C4-2B (cell line): ENCODE measurements at regions not wholly inside any gene's neighbourhood (a gene's known extent, or its start where the extent isn't known, plus 50 kb on each side); places are given as distances from the start of the nearest gene placed in this dataset.

Experiments used
- H3K27ac ChIP-seq: fragments of 450-650 bp; 2 replicates; pipeline ENCODE4 v1.5.1; 2017
- ZFX ChIP-seq: fragments of 450-650 bp; IDR thresholded peaks from 2 replicates; pipeline ENCODE4 v1.6.1; 2017
- TF ChIP-seq, protein P1 (sequence below): fragments of 450-650 bp; conservative IDR thresholded peaks from 2 replicates; pipeline ENCODE4 v1.5.1; 2017; ENCODE audit warnings: mild to moderate bottlenecking

DNA sequence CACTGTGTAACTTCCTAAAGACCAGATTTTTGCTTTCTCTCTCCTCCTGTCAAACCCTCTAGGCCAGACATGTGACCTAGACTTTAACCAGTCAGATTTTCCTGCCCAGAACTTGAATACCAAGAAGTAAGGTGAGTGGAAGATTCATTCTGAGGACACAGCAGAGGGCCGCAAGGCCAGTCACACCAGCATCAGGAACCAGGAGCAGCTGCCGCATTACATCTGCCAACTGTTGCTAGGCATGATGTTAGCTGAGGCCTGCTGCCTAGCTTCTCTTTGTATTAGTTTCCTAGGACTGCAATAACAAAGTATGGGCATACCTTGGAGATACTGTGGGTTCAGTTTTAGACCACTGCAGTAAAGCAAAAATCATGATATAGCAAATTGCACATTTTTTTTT lies 101.9 kb upstream of the BMP4 start:
- no peak for TF ChIP-seq ZFX
- TF ChIP-seq, protein P1, sequence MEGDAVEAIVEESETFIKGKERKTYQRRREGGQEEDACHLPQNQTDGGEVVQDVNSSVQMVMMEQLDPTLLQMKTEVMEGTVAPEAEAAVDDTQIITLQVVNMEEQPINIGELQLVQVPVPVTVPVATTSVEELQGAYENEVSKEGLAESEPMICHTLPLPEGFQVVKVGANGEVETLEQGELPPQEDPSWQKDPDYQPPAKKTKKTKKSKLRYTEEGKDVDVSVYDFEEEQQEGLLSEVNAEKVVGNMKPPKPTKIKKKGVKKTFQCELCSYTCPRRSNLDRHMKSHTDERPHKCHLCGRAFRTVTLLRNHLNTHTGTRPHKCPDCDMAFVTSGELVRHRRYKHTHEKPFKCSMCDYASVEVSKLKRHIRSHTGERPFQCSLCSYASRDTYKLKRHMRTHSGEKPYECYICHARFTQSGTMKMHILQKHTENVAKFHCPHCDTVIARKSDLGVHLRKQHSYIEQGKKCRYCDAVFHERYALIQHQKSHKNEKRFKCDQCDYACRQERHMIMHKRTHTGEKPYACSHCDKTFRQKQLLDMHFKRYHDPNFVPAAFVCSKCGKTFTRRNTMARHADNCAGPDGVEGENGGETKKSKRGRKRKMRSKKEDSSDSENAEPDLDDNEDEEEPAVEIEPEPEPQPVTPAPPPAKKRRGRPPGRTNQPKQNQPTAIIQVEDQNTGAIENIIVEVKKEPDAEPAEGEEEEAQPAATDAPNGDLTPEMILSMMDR, result no peak
- no peak overlapping the region for H3K27ac ChIP-seq

DNA sequence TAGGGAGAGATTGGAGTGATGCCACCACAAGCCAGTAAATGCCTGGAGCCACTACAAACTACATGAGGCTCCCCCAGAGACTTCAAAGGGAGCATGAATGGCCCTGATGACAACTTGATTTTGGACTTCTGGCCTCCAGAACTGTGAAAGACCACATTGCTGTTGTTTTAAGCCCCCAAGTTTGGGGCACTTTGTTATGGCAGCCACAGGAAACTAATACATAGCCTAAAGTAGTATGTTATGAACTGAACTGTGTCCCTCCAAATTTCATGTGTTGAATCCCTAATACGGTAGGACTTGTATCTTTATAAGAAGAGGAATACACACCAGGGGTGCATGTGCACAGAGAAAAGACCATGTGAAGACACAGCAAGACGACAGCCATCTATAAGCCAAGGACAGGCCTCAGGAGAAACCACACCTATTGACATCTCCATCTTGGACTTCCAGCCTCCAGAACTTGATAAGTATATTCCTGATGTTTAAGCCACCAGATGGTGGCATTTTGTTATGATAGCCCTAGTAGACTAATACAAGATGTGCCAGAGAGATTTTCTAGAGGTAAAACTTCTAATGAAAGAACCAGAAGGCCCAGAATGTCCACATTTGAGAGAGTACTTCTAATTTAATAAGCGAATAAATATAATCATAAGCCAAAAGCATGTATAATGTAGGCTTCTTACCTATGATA lies 127.1 kb upstream of the BMP4 start:
- TF ChIP-seq, protein P1, result no peak
- TF ChIP-seq ZFX, result no peak
- no peak overlapping the region for H3K27ac ChIP-seq

DNA sequence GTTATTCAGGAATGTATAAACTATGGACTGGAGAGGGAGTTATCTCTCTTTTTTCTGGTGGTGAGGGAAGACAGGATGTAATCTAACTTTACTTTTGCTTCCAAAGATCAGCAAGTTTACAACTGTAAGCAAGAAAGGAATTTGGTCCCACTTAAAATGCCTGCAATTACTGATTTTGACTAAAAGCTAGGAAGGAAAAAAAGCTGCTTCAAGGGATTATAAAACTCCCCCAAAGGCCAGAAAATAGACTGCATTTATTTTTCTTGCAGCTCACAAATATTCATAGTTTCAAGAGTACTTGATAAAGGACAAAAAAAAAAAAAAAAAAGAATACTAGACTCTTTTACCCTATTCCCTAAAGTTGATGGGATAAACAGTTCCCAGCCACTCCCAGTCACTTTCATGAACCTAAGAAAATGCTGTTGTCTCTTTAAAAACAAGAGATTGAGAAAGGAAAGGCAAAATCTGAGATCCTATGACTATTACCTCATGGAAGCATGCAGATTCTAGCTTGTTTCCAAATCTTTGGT lies 128.7 kb upstream of the BMP4 start:
- H3K27ac ChIP-seq, result no peak overlapping the region
- no peak for TF ChIP-seq ZFX
- TF ChIP-seq, protein P1, result no peak

DNA sequence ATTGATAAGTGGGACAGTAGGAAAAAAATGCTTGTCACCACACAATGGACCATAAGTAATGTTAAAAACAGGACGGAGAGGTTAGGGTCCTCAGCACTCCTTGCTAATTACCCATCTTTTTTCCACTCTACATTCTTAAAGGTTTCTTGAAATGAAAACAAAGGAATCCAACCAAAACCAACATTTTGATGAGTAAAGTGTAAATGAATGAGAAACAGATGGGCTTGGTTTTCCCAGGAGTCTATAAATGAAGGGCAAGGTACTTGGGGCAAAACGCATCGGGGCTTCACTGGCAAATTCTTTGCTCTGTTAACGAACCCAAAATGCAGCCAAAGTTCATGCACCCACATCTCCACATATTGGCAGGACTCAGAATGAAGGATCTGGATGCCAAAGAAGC lies 129.2 kb upstream of the BMP4 start:
- TF ChIP-seq, protein P1, result no peak
- TF ChIP-seq ZFX, result no peak
- H3K27ac ChIP-seq, result no peak overlapping the region

DNA sequence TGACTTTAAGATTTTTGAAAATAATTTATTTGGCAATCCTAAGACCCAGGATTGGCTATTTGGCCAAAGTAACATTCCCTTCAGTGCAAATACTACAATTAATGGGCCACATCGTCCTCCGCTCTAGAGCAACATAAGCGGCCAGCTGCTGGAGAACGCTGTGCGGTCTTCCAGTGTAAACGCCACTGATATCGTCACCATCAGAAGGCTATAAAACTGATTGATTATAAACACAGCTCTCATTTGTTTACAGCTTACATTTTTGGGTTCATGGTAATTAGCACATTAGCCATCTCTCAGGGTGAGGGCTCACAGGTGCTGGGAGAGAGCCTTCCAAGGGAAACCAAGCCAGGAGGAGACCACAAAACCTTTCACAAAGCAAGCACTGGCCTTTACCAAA lies 130.1 kb upstream of the BMP4 start:
- no peak overlapping the region for H3K27ac ChIP-seq
- TF ChIP-seq, protein P1, result no peak
- no peak for TF ChIP-seq ZFX

DNA sequence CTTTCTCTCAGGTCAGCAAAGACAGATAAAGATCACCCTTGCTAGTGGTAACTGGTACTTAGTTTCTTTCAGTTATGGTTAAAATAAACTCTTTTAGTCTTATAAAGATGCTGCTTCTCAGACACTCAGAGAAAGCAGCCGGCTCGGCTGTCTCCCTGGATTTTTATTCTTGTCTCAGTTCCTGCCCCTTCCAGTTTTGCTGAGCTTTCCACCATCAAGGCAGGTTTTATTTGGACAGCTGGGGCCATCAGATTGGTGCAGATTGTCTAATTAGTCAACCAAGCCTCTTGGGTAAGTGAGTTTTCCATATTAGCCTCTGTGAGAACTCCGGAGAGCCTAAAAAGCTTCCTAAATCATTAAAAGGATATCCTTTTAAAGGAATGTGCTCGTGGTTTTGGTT lies 130.8 kb upstream of the BMP4 start:
- TF ChIP-seq ZFX, result no peak
- TF ChIP-seq, protein P1, result no peak

DNA sequence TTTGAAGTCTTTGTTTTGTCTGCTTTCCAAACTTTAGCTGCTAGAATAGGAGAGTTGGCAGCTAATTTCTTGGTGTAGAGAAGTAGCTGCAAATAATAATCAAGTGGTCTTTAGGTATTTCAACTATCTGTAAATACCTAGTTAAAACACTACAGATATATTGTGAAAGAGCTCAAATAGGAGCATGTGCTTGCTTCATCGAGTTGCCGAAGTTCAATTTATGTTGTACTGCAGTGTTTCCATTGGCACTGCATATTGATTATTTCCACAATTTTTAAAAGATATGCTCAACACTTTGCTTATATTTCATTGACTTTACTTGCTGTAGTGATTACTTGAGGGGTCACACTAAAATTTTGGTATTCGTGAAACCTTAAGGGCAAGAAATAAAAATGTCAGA lies 131.6 kb upstream of the BMP4 start:
- no peak overlapping the region for H3K27ac ChIP-seq
- TF ChIP-seq ZFX, result no peak
- TF ChIP-seq, protein P1, result no peak

More for the DNA sequence above, 130.8 kb upstream of the BMP4 start:
- no peak overlapping the region for H3K27ac ChIP-seq
